HEK293 (cell line): ENCODE measurements at regions not wholly inside any gene's neighbourhood (a gene's known extent, or its start where the extent isn't known, plus 50 kb on each side); places are given as distances from the start of the nearest gene placed in this dataset.

ENCODE experiments used
- HOXA7 ChIP-seq: sonication (generic); formaldehyde crosslinking; IDR thresholded peaks from 2 replicates; pipeline ENCODE4 v1.8.1; 2022; ENCODE audit warnings: missing genetic modification reagents, borderline replicate concordance
- ZNF600 ChIP-seq: fragments of 450-650 bp; formaldehyde crosslinking; IDR thresholded peaks from 2 replicates; pipeline ENCODE4 v1.5.1; 2016; ENCODE audit warnings: missing biosample characterization, missing genetic modification characterization
- ZNF830 ChIP-seq: fragments of 450-650 bp; IDR thresholded peaks from 2 replicates; pipeline ENCODE4 v1.5.0; 2018; ENCODE audit warnings: missing biosample characterization, missing genetic modification characterization, low read depth, mild to moderate bottlenecking, moderate library complexity
- ZXDB ChIP-seq: fragments of 450-650 bp; formaldehyde crosslinking; IDR thresholded peaks from 2 replicates; pipeline ENCODE4 v1.5.1; 2016; ENCODE audit warnings: missing biosample characterization, missing genetic modification characterization

GRCh38 chr1:30171537-30172298 is 551.7 kb downstream of the MATN1 start:
- no peak for TF ChIP-seq HOXA7 (CRISPR knock-in tag)
- TF ChIP-seq ZNF600, result no peak
- TF ChIP-seq ZNF830 (tag by site-specific recombination), result no peak
- no peak for TF ChIP-seq ZXDB
